AG04449 (cell line): ENCODE measurements at regions not wholly inside any gene's neighbourhood (a gene's known extent, or its start where the extent isn't known, plus 50 kb on each side); places are given as distances from the start of the nearest gene placed in this dataset.

ENCODE experiments used
- CTCF ChIA-PET: fragments of 350-600 bp; formaldehyde crosslinking; extraction: SDS; loops from one replicate; lab custom pipeline; 2021; ENCODE audit warnings: antibody characterized with exemption; lab: Yijun Ruan, JAX
- POLR2A ChIA-PET: fragments of 400-600, 350-600 bp; formaldehyde crosslinking; extraction: SDS; loops from one replicate; lab custom pipeline; 2020; ENCODE audit warnings: antibody characterized with exemption, inconsistent platforms; lab: Yijun Ruan, JAX
- DNase-seq: peaks from one replicate; pipeline ENCODE4 v3.0.0-alpha.2; 2010; ENCODE audit warnings: low read depth, low spot score
- H3K4me3 ChIP-seq: 2 replicates; pipeline ENCODE4 v1.5.1; 2011; ENCODE audit warnings: low read depth, mild to moderate bottlenecking, control low read depth, low read length
- TF ChIP-seq, protein P1 (sequence below): IDR thresholded peaks from one replicate; pipeline ENCODE4 v1.5.1; 2011; ENCODE audit warnings: mild to moderate bottlenecking, moderate library complexity, low read length, control low read depth, inconsistent platforms; ENCODE audit not compliant: insufficient read depth; ENCODE audit errors: missing control alignments

DNA sequence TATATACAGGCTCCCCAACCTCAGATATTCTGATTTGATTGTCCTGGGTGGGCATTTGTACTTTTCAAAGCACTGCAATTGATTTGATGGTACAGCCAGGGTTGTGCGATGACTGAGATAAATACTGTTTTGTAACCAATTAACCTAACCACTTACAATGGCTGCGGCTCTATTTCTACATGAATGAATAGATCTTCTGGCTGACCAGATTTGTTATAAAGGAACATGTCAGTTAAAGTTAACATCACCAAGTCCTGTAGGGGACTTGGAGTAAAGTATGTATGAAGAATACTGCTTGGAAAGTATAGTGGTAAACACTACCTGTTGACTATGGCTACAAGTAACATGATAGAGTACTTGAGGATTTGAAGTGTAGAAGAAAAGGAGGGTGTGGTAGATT lies 369.2 kb upstream of the JAG1 start:
- H3K4me3 ChIP-seq = no peak overlapping the region
- no peak for DNase-seq
- POLR2A ChIA-PET = no interaction called here
- CTCF ChIA-PET = no interaction called here
- TF ChIP-seq, protein P1, sequence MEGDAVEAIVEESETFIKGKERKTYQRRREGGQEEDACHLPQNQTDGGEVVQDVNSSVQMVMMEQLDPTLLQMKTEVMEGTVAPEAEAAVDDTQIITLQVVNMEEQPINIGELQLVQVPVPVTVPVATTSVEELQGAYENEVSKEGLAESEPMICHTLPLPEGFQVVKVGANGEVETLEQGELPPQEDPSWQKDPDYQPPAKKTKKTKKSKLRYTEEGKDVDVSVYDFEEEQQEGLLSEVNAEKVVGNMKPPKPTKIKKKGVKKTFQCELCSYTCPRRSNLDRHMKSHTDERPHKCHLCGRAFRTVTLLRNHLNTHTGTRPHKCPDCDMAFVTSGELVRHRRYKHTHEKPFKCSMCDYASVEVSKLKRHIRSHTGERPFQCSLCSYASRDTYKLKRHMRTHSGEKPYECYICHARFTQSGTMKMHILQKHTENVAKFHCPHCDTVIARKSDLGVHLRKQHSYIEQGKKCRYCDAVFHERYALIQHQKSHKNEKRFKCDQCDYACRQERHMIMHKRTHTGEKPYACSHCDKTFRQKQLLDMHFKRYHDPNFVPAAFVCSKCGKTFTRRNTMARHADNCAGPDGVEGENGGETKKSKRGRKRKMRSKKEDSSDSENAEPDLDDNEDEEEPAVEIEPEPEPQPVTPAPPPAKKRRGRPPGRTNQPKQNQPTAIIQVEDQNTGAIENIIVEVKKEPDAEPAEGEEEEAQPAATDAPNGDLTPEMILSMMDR = no peak

DNA sequence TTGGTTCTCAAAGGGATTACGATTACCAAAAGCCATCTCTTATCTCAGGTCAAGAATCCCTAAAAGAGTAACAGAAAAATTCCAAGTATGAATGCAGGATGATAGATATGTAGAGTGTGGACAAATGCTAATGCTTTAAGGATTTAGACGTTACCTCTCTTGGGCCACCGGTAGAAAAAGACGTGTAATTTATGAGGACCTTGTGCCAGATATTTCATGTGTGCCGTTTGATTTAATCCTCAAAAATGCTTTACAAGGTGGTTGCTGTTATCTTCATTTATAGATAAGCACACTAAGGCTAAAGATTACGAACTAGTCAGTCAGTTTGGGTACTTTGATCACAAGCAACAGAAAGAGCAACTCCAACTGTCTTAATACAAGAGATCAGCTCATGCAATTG lies 370.8 kb upstream of the JAG1 start:
- no peak for DNase-seq
- H3K4me3 ChIP-seq = no peak overlapping the region
- TF ChIP-seq, protein P1 = no peak
- ChIA-PET CTCF (interaction anchor here (0.8 kb wide), 1 partner anchor 11 kb away, joined by 3 read pairs; no protein-coding TSS in a partner anchor), POLR2A (no interaction called here)

DNA sequence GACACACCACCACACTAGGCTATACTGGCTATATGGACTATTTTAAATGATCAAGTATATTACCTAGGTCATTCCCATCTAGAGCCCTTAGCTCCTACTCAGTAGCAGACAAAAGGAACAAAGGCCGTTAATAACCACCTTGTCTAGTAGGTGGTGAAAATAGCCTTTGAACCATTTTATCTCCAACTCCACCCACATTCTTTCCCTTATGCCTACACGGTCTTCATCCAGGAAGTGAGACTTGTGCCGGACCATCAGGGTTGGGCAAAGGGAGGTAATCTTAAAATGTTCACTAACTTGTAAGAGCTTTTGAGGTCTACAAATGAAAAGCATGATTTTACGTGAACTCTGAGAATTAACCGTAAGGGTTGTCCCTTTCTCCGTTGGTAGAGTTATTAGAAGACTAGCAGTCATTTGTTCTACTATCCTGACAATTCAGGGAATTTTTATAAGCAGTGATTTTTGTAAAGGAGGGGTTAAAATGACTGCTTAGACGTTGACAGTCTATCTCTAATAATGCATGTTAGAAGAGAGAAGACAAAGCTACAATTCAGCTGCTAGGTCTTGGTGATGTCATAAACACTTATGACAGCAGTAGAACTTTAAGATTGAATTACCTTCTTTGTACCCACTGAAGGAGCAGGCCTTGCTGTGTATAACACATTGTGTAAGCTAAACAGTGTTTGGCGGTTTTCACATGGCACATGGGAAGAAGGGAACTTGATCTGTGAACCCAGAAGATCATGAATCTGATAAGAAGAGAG lies 371.8 kb upstream of the JAG1 start:
- ChIA-PET CTCF (no interaction called here), POLR2A (no interaction called here)
- DNase-seq = no peak
- H3K4me3 ChIP-seq = no peak overlapping the region
- TF ChIP-seq, protein P1 = no peak

DNA sequence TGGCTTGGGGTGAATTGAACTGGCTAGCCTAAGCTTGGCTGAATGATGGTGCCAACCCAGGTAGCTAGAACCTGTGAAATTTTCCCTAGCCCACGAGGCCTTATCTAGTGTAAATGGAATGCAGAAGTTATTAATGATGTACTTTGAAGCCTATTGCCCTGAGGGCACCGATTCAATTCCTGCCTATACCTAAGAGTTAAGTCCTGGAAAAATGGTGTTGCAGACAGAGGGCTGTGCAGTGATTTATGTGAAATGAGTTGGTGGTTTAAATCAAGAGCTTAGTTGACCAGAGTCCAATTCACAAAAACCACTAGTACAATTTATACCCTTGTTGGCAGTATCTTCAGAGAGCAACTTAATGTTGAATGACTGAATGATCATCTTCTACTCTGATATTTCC lies 373.8 kb upstream of the JAG1 start:
- TF ChIP-seq, protein P1 = no peak
- DNase-seq = no peak
- ChIA-PET CTCF (no interaction called here), POLR2A (no interaction called here)
- no peak overlapping the region for H3K4me3 ChIP-seq

DNA sequence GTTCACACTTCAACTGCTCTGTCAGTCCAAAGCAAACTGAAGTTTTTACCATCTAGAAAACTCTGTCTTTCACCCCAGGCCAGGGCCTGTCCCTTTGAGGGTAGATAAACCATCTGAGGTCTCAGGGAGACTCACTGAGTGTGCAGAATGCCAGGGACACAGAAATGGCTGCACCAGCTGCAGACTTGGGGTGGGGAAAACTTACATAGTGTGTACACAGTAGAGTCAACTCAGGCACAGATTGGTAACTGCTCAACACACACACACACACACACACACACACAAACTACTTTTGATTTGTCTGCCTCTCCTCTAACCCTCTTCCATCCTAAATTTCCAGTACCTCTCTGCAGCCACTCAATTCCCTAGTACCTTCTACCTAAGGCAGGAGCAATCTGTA lies 374.9 kb upstream of the JAG1 start:
- CTCF ChIA-PET = no interaction called here

DNA sequence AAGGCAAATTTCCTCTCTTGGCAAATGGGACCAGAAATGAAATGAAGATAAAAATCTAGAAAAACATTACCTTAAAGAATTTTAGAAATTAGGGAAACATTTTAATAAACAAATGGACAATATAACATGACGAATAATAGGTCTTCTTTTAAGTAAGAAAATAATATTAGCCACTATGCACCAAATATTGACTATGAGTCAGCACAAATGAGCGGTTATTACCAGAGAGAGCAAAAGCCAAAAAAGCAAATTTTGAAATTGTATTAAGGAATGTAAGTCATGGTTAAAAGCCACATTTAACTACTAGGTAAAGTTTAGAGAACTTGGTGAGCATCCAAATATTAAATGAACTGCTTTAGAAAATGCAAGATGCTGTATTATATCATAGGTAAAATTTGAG lies 376.6 kb upstream of the JAG1 start:
- H3K4me3 ChIP-seq = no peak overlapping the region
- DNase-seq = no peak
- CTCF ChIA-PET = no interaction called here
- POLR2A ChIA-PET = no interaction called here
- TF ChIP-seq, protein P1 = no peak

More for the DNA sequence above, 374.9 kb upstream of the JAG1 start:
- no peak overlapping the region for H3K4me3 ChIP-seq
- TF ChIP-seq, protein P1 = no peak
- no peak for DNase-seq
- POLR2A ChIA-PET = no interaction called here
